IPS-20b (cell line): ENCODE measurements at regions not wholly inside any gene's neighbourhood (a gene's known extent, or its start where the extent isn't known, plus 50 kb on each side); places are given as distances from the start of the nearest gene placed in this dataset.

Experiments
- H3K27ac ChIP-seq: one replicate; pipeline ENCODE4 v1.5.1; 2013; ENCODE audit warnings: low read length
- H3K27me3 ChIP-seq: 2 replicates; pipeline ENCODE4 v1.6.1; 2013; ENCODE audit warnings: mild to moderate bottlenecking, low read length, inconsistent platforms; ENCODE audit not compliant: insufficient read depth
- H3K36me3 ChIP-seq: 2 replicates; pipeline ENCODE4 v1.6.1; 2013; ENCODE audit warnings: low read depth, mild to moderate bottlenecking, inconsistent platforms, low read length, moderate library complexity; ENCODE audit not compliant: insufficient read depth
- H3K4me1 ChIP-seq: 2 replicates; pipeline ENCODE4 v1.6.1; 2013; ENCODE audit warnings: mild to moderate bottlenecking, control low read depth, inconsistent platforms, low read length, moderate library complexity; ENCODE audit not compliant: insufficient read depth
- H3K4me3 ChIP-seq: 2 replicates; pipeline ENCODE4 v1.5.1; 2013; ENCODE audit warnings: mild to moderate bottlenecking, low read length, inconsistent platforms
- H3K9ac ChIP-seq: 2 replicates; pipeline ENCODE4 v1.6.1; 2013; ENCODE audit warnings: low read depth, mild to moderate bottlenecking, inconsistent platforms, low read length, moderate library complexity
- H3K9me3 ChIP-seq: 2 replicates; pipeline ENCODE4 v1.6.1; 2013; ENCODE audit warnings: mild to moderate bottlenecking, low read depth, low read length, inconsistent platforms; ENCODE audit not compliant: insufficient read depth

GRCh38 chr14:104316121-104316722 is 177.8 kb downstream of the KIF26A start:
- Histone ChIP-seq H3K4me3 (no peak overlapping the region), H3K4me1 (no peaks in the 10 kb centered on the region), H3K9me3 (no peaks in the 10 kb centered on the region), H3K27ac (no peak overlapping the region), H3K9ac (no peak overlapping the region), H3K27me3 (no peaks in the 10 kb centered on the region), H3K36me3 (no peaks in the 10 kb centered on the region)

GRCh38 chr14:104316723-104317491 is 178.5 kb downstream of the KIF26A start:
- Histone ChIP-seq H3K4me3 (no peak overlapping the region), H3K27ac (no peak overlapping the region), H3K36me3 (no peaks in the 10 kb centered on the region), H3K9me3 (no peaks in the 10 kb centered on the region), H3K9ac (no peak overlapping the region), H3K4me1 (no peaks in the 10 kb centered on the region), H3K27me3 (no peaks in the 10 kb centered on the region)

GRCh38 chr14:104317492-104317805 is 179.1 kb downstream of the KIF26A start:
- H3K27ac ChIP-seq: no peak overlapping the region
- H3K36me3 ChIP-seq: no peaks in the 10 kb centered on the region
- no peak overlapping the region for H3K9ac ChIP-seq
- no peaks in the 10 kb centered on the region for H3K27me3 ChIP-seq
- H3K9me3 ChIP-seq: no peaks in the 10 kb centered on the region
- H3K4me3 ChIP-seq: no peak overlapping the region
- H3K4me1 ChIP-seq: no peaks in the 10 kb centered on the region

GRCh38 chr14:104317975-104318557 is 179.7 kb downstream of the KIF26A start:
- no peaks in the 10 kb centered on the region for H3K4me1 ChIP-seq
- no peak overlapping the region for H3K9ac ChIP-seq
- H3K36me3 ChIP-seq: no peaks in the 10 kb centered on the region
- H3K27me3 ChIP-seq: no peaks in the 10 kb centered on the region
- no peaks in the 10 kb centered on the region for H3K9me3 ChIP-seq
- no peak overlapping the region for H3K4me3 ChIP-seq
- H3K27ac ChIP-seq: no peak overlapping the region

GRCh38 chr14:104318558-104319490 is 180.4 kb downstream of the KIF26A start:
- Histone ChIP-seq H3K4me1 (no peaks in the 10 kb centered on the region), H3K4me3 (no peak overlapping the region), H3K9ac (no peak overlapping the region), H3K27me3 (no peaks in the 10 kb centered on the region), H3K36me3 (no peaks in the 10 kb centered on the region), H3K9me3 (no peaks in the 10 kb centered on the region), H3K27ac (no peak overlapping the region)

- no peaks in the 10 kb centered on the region for H3K9me3 ChIP-seq
- H3K27ac ChIP-seq: no peak overlapping the region
- H3K4me1 ChIP-seq: no peaks in the 10 kb centered on the region
- no peak overlapping the region for H3K4me3 ChIP-seq
- H3K9ac ChIP-seq: no peak overlapping the region
- H3K27me3 ChIP-seq: no peaks in the 10 kb centered on the region
- no peaks in the 10 kb centered on the region for H3K36me3 ChIP-seq
These were observed 181.3 kb downstream of the KIF26A start for GRCh38 chr14:104319491-104320241.

- H3K36me3 ChIP-seq: no peaks in the 10 kb centered on the region
- no peaks in the 10 kb centered on the region for H3K27me3 ChIP-seq
- no peak overlapping the region for H3K27ac ChIP-seq
- no peak overlapping the region for H3K4me3 ChIP-seq
- no peak overlapping the region for H3K9ac ChIP-seq
- no peaks in the 10 kb centered on the region for H3K4me1 ChIP-seq
- no peaks in the 10 kb centered on the region for H3K9me3 ChIP-seq
These were observed 182.3 kb downstream of the KIF26A start for GRCh38 chr14:104320611-104321086.

- H3K4me1 ChIP-seq: no peaks in the 10 kb centered on the region
- H3K4me3 ChIP-seq: no peak overlapping the region
- no peaks in the 10 kb centered on the region for H3K9me3 ChIP-seq
- no peaks in the 10 kb centered on the region for H3K27me3 ChIP-seq
- no peak overlapping the region for H3K27ac ChIP-seq
- H3K9ac ChIP-seq: no peak overlapping the region
- H3K36me3 ChIP-seq: no peaks in the 10 kb centered on the region
These were observed 182.9 kb downstream of the KIF26A start for GRCh38 chr14:104321088-104321801.

GRCh38 chr14:104321802-104322130 is 183.4 kb downstream of the KIF26A start:
- Histone ChIP-seq H3K4me3 (no peak overlapping the region), H3K9ac (no peak overlapping the region)

GRCh38 chr14:104322531-104323366 is 184.4 kb downstream of the KIF26A start:
- no peak overlapping the region for H3K9ac ChIP-seq
- H3K36me3 ChIP-seq: no peaks in the 10 kb centered on the region
- no peaks in the 10 kb centered on the region for H3K27me3 ChIP-seq
- no peak overlapping the region for H3K4me3 ChIP-seq
- H3K9me3 ChIP-seq: no peaks in the 10 kb centered on the region
- H3K4me1 ChIP-seq: no peaks in the 10 kb centered on the region
- no peak overlapping the region for H3K27ac ChIP-seq

More at GRCh38 chr14:104321802-104322130, 183.4 kb downstream of the KIF26A start:
- H3K27me3 ChIP-seq: no peaks in the 10 kb centered on the region
- H3K9me3 ChIP-seq: no peaks in the 10 kb centered on the region
- no peaks in the 10 kb centered on the region for H3K36me3 ChIP-seq
- H3K27ac ChIP-seq: no peak overlapping the region
- no peaks in the 10 kb centered on the region for H3K4me1 ChIP-seq
